ENCODE measurements at regions not wholly inside any gene's neighbourhood (a gene's known extent, or its start where the extent isn't known, plus 50 kb on each side); places are given as distances from the start of the nearest gene placed in this dataset.

DNA sequence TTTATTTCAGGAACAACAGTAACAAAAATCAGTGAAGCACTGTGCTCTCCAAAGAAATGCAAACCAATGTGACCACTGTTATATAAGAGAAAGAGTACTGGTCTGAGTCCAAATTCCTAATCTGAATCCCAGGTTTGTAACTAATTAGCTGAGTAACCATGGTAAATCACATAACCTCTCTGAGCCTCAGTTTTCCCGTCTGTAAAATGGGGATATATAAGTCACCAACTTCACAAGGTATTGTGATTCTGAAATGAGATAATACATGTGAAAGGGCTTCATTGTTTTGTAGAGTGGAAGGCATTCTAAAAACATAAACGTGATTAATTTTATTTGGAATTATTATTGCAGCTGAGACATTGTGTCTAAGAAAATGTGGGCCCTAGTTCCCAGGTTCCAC, 91.3 kb upstream of the YPEL5 start:
- no peak for DNase-seq

DNA sequence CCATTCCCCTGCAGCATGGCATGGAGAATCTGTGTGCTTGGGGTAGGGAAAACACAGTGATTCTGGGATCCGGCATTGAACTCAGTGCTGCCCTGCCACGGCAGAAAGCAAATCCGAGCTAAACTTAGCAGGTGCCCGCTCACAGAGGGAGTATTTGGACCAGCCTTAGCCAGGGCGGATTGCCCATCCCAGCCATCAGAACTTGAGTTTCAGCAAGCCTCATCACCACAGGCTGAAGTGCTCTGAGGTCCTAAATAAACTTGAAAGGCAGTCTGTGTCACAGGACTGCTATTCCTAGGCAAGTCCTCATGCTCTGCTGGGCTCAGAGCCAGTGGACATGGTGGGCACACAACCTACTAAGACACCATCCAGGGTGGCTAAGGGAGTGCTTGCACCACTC, 86.2 kb upstream of the YPEL5 start:
- DNase-seq = no peak

DNA sequence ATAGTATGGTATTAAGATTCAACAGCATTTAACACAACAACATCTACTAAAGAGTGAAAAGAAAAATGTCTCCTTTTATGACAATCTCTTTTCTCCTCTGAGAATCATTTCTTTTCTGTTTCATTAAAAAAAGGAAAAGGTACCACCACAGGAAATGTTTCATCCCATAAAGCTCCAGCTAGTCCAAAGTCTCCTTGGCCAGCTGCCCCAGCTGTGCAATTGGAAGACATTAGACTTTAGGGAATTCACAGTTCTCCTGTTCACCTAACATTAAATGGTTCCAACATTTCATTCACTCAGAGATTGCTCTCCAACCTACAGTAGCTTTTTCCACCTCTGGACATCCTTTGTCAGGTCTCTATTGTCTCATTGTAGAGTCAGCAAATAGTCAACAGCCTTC, 78.7 kb upstream of the YPEL5 start:
- no peak for DNase-seq

DNA sequence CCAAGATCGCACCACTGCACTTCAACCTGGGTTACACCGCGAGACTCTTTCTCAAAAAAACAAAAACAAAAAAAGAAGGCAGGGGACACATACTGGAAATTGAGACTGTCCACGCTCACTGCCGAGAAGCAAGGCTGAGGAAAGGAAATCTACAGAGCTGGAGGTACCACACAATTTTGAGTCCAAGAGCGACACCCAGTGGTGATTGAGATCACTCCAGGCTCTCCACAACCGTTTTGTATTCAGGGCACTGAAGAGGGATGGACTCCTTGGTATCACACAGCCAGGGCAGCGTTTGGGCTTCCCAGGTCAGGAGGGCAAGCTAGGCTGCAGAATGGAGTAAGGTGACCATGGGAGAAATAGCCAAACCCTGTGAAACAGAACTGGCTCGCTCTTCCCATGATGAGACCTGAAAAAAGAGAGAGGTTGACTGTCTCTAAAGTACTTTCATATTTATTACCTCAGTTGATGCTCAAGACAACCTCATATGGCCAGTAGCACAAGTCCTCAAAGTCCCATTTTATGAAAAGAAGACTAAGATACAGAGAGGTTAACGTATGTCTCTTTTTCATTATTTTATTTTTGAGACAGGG, 74.5 kb upstream of the YPEL5 start:
- peak; percentile 71 for DNase-seq

DNA sequence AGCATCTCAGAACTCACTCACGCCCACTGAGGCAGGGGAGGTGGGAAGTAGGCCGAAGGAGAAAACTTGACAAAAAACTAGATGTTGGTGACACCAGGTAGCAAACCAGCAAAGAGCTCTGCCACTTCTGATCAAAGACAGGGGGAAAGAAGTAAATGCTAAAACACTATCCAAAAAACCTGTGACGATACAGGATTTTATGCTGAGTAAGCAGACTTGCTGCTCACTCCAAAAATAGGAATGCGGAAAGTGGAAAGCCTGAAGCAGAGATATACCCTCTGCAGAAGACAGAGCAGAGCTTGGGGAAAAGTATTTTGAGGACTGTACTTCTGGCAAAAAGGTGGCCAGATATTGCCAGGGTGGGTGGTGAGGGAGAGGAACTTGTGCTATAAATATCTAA, 73.3 kb upstream of the YPEL5 start:
- DNase-seq = no peak

DNA sequence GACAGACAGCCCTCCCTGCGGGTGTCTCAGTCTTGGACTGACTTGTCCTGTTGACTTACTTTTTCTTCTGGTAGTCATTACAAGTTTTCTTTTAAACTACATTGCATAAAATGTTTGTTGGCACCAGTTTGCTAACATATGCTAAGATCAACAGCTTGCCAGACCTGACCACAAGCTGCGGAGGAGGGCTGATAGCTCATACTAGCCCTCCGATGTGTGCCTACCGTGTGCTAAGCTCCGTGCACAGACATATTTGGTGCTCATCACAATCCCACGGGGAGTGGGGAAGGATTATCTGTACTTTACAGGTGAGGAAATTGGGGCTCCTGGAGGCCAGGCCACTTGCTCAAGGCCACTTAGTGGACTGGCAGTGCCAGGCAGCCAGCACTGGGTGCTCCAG, 72.8 kb upstream of the YPEL5 start:
- peak; percentile 16 for DNase-seq

DNA sequence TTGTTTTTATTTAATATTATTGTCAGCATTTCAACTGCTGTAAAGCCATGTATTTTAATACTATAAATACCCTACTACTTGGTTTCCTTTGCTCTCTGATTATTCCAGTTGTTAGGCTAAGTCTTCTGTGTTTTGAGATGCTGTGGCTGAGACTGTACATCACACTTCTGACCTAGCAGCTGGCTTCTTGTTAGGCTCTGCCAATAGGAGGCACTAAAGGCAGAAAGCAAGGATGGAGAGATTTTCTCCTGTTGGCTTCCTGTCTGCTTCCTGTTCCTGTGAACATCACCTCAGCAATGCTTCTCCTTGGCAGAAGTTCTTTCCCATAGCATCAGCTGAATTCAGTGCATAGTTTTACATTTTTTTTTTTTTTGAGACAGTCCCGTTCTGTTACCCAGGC, 68.3 kb upstream of the YPEL5 start:
- DNase-seq = no peak

DNA sequence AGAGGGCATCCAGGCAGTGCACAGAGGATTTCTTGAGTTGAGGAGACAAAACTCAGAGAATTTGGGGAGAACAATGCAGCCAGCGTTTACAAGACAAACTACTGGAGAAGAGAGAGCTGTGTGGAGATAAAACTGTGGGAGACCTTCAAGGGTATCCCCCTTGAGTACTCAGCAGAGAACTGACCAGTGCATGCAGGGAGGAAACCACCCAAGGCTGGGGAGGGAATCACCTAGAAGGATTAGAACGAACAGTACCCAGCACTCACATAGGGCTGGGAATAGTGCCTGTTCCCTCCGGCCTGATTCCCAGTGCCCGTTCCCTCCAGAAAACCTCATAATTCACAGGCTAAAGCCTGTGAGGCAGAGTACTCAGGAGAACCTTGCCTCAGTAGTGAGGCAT, 61.9 kb upstream of the YPEL5 start:
- no peak for DNase-seq

DNA sequence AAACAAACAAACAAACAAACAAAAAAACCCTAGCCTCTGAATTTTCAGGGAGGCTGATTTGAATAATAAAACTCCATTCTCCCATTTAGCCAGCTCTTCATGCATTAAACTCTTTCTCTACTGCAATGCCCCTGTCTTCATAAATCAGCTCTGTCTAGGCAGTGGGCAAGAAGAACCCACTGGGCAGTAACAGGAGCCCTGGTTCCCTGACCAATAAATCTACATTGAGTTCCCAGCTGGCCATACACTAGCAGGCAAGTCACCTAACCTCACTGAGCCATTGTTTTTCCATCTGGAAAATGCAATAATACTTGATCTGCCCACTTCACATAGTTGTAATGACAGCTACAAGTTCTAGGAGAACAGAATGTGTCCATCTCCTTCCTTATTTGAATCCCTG, 57.6 kb upstream of the YPEL5 start:
- DNase-seq = no peak

DNA sequence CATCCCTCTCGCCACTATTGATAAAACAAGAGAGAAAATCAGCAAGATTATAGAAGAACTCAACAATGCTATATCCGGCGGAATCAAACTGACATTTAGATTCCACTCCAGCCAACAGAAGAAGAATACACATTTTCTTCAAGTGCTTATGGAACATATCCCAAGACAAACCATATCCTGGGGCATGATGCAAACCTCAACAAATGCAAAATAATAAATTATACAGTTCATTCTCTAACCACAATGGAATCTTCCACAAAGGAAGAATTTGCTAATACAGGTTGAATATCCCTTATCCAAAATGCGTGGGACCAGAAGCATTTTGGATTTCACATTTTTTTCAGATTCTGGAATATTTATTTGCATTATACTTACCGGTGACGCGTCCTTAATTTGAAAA, 51.4 kb upstream of the YPEL5 start:
- DNase-seq = peak; percentile 22

DNA sequence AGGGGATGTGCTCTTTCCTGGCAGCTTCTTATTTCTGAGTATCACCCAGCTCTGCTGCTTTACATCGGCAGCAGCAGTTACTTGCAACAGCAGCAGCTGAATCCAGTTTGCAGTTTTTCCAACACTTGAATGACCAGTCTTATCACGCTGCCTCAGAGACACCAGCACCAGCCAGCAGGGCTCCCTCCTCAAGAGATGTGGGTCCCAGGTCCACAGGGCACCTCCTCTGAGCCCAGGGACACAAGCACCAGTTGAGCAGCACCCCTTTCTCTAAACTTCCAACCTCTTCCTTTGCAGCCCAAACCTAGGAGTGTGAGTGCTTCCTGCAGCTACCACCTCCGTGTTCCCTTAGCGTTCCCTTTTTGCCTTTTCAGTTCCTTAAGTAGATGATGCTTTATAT, 50.4 kb upstream of the YPEL5 start:
- DNase-seq = no peak

Data from EL (cell line).